ENCODE measurements at regions not wholly inside any gene's neighbourhood (a gene's known extent, or its start where the extent isn't known, plus 50 kb on each side); places are given as distances from the start of the nearest gene placed in this dataset.

DNA sequence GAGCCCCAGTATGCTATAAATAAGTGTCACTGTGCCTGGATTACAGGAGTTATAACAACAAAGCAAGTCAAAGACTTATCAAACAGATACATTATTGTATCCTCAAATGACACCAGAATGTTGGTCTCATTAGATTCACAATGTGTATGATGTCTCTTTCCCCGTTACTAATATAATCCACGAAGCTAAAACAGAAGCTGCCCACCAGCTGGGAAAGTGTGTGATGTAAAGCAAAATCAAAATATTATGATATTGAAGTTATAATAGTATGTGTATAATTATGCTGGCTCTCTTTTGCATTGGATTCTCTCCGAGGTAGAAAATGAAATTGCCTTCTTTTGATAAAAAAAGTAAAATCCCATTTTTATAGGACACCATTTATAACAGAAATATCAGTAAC lies 127.3 kb upstream of the MAN2A1 start:
- H2AFZ ChIP-seq (ENCODE audit: low read depth, low read length) = no peak overlapping the region
- H3K27ac ChIP-seq (ENCODE audit: insufficient read depth, low read depth, low read length) = no peak overlapping the region
- POLR2A ChIA-PET = no interaction called here
- BruUV-seq (replicated peaks) = no TSS peak
- CTCF ChIA-PET = no interaction called here
- H4K20me1 ChIP-seq (replicated peaks; ENCODE audit: control insufficient read depth, extremely low read depth, insufficient read depth, low read length) = no peaks in the 10 kb centered on the region
- dilution Hi-C loops (cut with MboI; ENCODE audit: extremely low pct_ligation_motif_present, low sequenced_read_pairs) = no loop called here
- H3K4me3 ChIP-seq (replicated peaks in 1 of 3; ENCODE audit: insufficient read depth in 1 of 3, low read depth in 1 of 3, low read length in 3 of 3) = no peak overlapping the region
- TF ChIP-seq, protein P1, sequence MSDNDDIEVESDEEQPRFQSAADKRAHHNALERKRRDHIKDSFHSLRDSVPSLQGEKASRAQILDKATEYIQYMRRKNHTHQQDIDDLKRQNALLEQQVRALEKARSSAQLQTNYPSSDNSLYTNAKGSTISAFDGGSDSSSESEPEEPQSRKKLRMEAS (IDR thresholded peaks at IDR 0.05; ENCODE audit: insufficient read depth, insufficient read length) = no peak
- TF ChIP-seq FOS (IDR thresholded peaks at IDR 0.05; ENCODE audit: borderline replicate concordance, insufficient read depth, low read length) = no peak
- no peak for TF ChIP-seq POLR2A (IDR thresholded peaks at IDR 0.05; ENCODE audit: low read depth, low read length)
- TF ChIP-seq JUN (IDR thresholded peaks at IDR 0.05; ENCODE audit: borderline replicate concordance, insufficient read depth, insufficient read length, low read depth) = no peak
- TF ChIP-seq POLR2AphosphoS5 (IDR thresholded peaks at IDR 0.05; ENCODE audit: insufficient read depth, low read depth, low read length) = no peak
- TF ChIP-seq GATA2 (IDR thresholded peaks at IDR 0.05; ENCODE audit: insufficient read depth, insufficient read length, low read depth, low read length) = no peak
- no peak for TF ChIP-seq EZH2 (IDR thresholded peaks at IDR 0.05; ENCODE audit: borderline replicate concordance, low read depth, low read length, severe bottlenecking)
- H3K36me3 ChIP-seq (ENCODE audit: control insufficient read depth in 2 of 2, extremely low read depth in 1 of 2, insufficient read depth in 2 of 2, low read length in 2 of 2) = no peaks in the 10 kb centered on the region
- intact Hi-C loops (cut with micrococcal nuclease) = no loop called here
- H3K9ac ChIP-seq (replicated peaks; ENCODE audit: extremely low read depth, insufficient read depth, low read length) = no peak overlapping the region
- DNase-seq (ENCODE audit: low read depth, low spot score) = no peak
- no peaks in the 10 kb centered on the region for H3K79me2 ChIP-seq (ENCODE audit: control insufficient read depth, insufficient read depth, low read length)
- no peaks in the 10 kb centered on the region for H3K9me1 ChIP-seq (replicated peaks; ENCODE audit: control insufficient read depth, extremely low read depth, insufficient read depth, low read length)
- peaks cover 0 to 1% of the 10 kb centered on the region in 2 experiments for H3K27me3 ChIP-seq (ENCODE audit: control insufficient read depth in 2 of 2, insufficient read depth in 2 of 2, low read length in 2 of 2)
- H3K4me1 ChIP-seq (ENCODE audit: control insufficient read depth, extremely low read depth, insufficient read depth, low read length) = no peaks in the 10 kb centered on the region
- no peak for FAIRE-seq
- no peaks in the 10 kb centered on the region for H3K9me3 ChIP-seq (replicated peaks; ENCODE audit: control insufficient read depth, insufficient read depth, low read length)
- no peak overlapping the region for H3K4me2 ChIP-seq (ENCODE audit: insufficient read depth, low read length)

DNA sequence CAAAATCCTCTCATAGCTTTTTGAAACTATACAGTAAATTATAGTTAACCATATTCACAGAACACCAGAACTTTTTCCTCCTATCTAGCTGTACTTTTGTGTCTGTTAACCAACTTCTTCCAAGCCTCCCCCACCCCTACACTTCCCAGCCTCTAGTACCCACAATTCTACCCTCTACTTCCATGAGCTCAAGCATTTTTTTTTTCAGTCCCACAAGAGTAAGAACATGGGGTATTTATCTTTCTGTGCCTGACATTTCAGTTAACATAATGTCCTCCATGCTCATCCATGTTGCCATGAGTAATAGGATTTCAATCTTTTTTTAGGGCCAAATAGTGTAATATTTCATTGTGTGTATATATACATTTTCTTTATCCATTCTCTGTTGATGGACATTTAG lies 128.3 kb upstream of the MAN2A1 start:
- DNase-seq (ENCODE audit: low read depth, low spot score) (no peak), FAIRE-seq (no peak)
- Histone ChIP-seq H4K20me1 (replicated peaks; ENCODE audit: control insufficient read depth, extremely low read depth, insufficient read depth, low read length) (no peaks in the 10 kb centered on the region), H3K27ac (ENCODE audit: insufficient read depth, low read depth, low read length) (no peak overlapping the region), H3K9me3 (replicated peaks; ENCODE audit: control insufficient read depth, insufficient read depth, low read length) (no peaks in the 10 kb centered on the region), H3K79me2 (ENCODE audit: control insufficient read depth, insufficient read depth, low read length) (no peaks in the 10 kb centered on the region), H3K4me1 (ENCODE audit: control insufficient read depth, extremely low read depth, insufficient read depth, low read length) (no peaks in the 10 kb centered on the region), H3K4me2 (ENCODE audit: insufficient read depth, low read length) (no peak overlapping the region), H3K9ac (replicated peaks; ENCODE audit: extremely low read depth, insufficient read depth, low read length) (no peak overlapping the region), H3K36me3 (ENCODE audit: control insufficient read depth in 2 of 2, extremely low read depth in 1 of 2, insufficient read depth in 2 of 2, low read length in 2 of 2) (no peaks in the 10 kb centered on the region), H3K27me3 (ENCODE audit: control insufficient read depth in 2 of 2, insufficient read depth in 2 of 2, low read length in 2 of 2) (peaks cover 0 to 1% of the 10 kb centered on the region in 2 experiments), H2AFZ (ENCODE audit: low read depth, low read length) (no peak overlapping the region), H3K4me3 (replicated peaks in 1 of 3; ENCODE audit: insufficient read depth in 1 of 3, low read depth in 1 of 3, low read length in 3 of 3) (no peak overlapping the region), H3K9me1 (replicated peaks; ENCODE audit: control insufficient read depth, extremely low read depth, insufficient read depth, low read length) (no peaks in the 10 kb centered on the region)
- TF ChIP-seq, protein P2, sequence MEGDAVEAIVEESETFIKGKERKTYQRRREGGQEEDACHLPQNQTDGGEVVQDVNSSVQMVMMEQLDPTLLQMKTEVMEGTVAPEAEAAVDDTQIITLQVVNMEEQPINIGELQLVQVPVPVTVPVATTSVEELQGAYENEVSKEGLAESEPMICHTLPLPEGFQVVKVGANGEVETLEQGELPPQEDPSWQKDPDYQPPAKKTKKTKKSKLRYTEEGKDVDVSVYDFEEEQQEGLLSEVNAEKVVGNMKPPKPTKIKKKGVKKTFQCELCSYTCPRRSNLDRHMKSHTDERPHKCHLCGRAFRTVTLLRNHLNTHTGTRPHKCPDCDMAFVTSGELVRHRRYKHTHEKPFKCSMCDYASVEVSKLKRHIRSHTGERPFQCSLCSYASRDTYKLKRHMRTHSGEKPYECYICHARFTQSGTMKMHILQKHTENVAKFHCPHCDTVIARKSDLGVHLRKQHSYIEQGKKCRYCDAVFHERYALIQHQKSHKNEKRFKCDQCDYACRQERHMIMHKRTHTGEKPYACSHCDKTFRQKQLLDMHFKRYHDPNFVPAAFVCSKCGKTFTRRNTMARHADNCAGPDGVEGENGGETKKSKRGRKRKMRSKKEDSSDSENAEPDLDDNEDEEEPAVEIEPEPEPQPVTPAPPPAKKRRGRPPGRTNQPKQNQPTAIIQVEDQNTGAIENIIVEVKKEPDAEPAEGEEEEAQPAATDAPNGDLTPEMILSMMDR (IDR thresholded peaks at IDR 0.05; ENCODE audit: extremely low read depth in 1 of 2, insufficient read depth in 1 of 2, low read depth in 1 of 2, low read length in 2 of 2) = no peak
- TF ChIP-seq FOS (IDR thresholded peaks at IDR 0.05; ENCODE audit: borderline replicate concordance, insufficient read depth, low read length) (no peak), JUN (IDR thresholded peaks at IDR 0.05; ENCODE audit: borderline replicate concordance, insufficient read depth, insufficient read length, low read depth) (no peak), POLR2AphosphoS5 (IDR thresholded peaks at IDR 0.05; ENCODE audit: insufficient read depth, low read depth, low read length) (no peak)
- TF ChIP-seq, protein P1 (IDR thresholded peaks at IDR 0.05; ENCODE audit: insufficient read depth, insufficient read length) = no peak
- dilution Hi-C loops (cut with MboI; ENCODE audit: extremely low pct_ligation_motif_present, low sequenced_read_pairs) (no loop called here), intact Hi-C loops (cut with micrococcal nuclease) (no loop called here)
- BruUV-seq (replicated peaks) = no TSS peak
- ChIA-PET POLR2A (no interaction called here), CTCF (interaction anchor here (1.2 kb wide), 1 partner anchor 12 kb away, joined by 3 read pairs; no protein-coding TSS in a partner anchor)
